CD14-positive monocyte (primary cell): ENCODE measurements at regions not wholly inside any gene's neighbourhood (a gene's known extent, or its start where the extent isn't known, plus 50 kb on each side); places are given as distances from the start of the nearest gene placed in this dataset.

Source experiments
- DNase-seq, 3 donors: peaks; one replicate each; pipeline ENCODE4 v3.0.0-alpha.2; 2011 to 2022
- H2AFZ ChIP-seq: 2 replicates; pipeline ENCODE4 v1.6.0; 2012; ENCODE audit warnings: mild to moderate bottlenecking, low read depth, low read length, inconsistent platforms; ENCODE audit not compliant: insufficient read depth, poor library complexity, severe bottlenecking
- H3K27ac ChIP-seq, 2 donors: 1 replicate in 1 of 2; 2 replicates in 1 of 2; pipeline ENCODE4 v1.5.1; 2012 to 2013; ENCODE audit warnings: low read length in 2 of 2, control low read depth in 1 of 2, inconsistent platforms in 1 of 2, low read depth in 1 of 2, mild to moderate bottlenecking in 1 of 2
- H3K27me3 ChIP-seq, 2 donors: one replicate each; pipeline versions ENCODE4 v1.6.0 to v1.6.1; 2011 to 2013; ENCODE audit warnings: low read length in 2 of 2; ENCODE audit not compliant: control insufficient read depth in 2 of 2, insufficient read depth in 2 of 2
- H3K36me3 ChIP-seq, 2 donors: replicated peaks in 1 of 2; 1 replicate in 1 of 2; 2 replicates in 1 of 2; pipeline versions ENCODE4 v1.5.1 to v1.6.1; 2012 to 2013; ENCODE audit warnings: low read length in 2 of 2, control low read depth in 1 of 2, inconsistent platforms in 1 of 2, mild to moderate bottlenecking in 1 of 2; ENCODE audit not compliant: insufficient read depth in 2 of 2, control insufficient read depth in 1 of 2
- H3K4me1 ChIP-seq, 2 donors: 1 replicate in 1 of 2; 2 replicates in 1 of 2; pipeline versions ENCODE4 v1.5.1 to v1.6.1; 2012 to 2013; ENCODE audit warnings: low read length in 2 of 2, control low read depth in 1 of 2, inconsistent platforms in 1 of 2, mild to moderate bottlenecking in 1 of 2, moderate library complexity in 1 of 2; ENCODE audit not compliant: insufficient read depth in 2 of 2, control insufficient read depth in 1 of 2
- H3K4me2 ChIP-seq: replicated peaks from 2 replicates; pipeline ENCODE3; 2012; ENCODE audit warnings: low read length, moderate library complexity, mild to moderate bottlenecking; ENCODE audit not compliant: poor library complexity, severe bottlenecking; ENCODE audit errors: extremely low read depth
- H3K4me3 ChIP-seq, 3 experiments: fragments of 200-600 bp in 1 of 3; sonication (generic) in 1 of 3; replicated peaks in 1 of 3; 1 replicate in 2 of 3; 2 replicates in 1 of 3; pipeline ENCODE4 v1.5.1; 2011 to 2013; ENCODE audit warnings: low read length in 3 of 3, mild to moderate bottlenecking in 3 of 3, control low read depth in 2 of 3, low read depth in 2 of 3, inconsistent platforms in 1 of 3, moderate library complexity in 1 of 3
- H3K79me2 ChIP-seq: 2 replicates; pipeline ENCODE4 v1.6.0; 2012; ENCODE audit warnings: mild to moderate bottlenecking, control low read depth, inconsistent platforms, low read length, moderate library complexity; ENCODE audit not compliant: insufficient read depth
- H3K9ac ChIP-seq: 2 replicates; pipeline ENCODE4 v1.6.0; 2017; ENCODE audit warnings: low read length, mild to moderate bottlenecking; ENCODE audit not compliant: insufficient read depth, poor library complexity, severe bottlenecking
- H3K9me3 ChIP-seq, 2 donors: replicated peaks in 1 of 2; 1 replicate in 1 of 2; 2 replicates in 1 of 2; pipeline versions ENCODE4 v1.5.1 to v1.6.1; 2012 to 2013; ENCODE audit warnings: low read length in 2 of 2, control low read depth in 1 of 2; ENCODE audit not compliant: control insufficient read depth in 1 of 2, insufficient read depth in 1 of 2
- H4K20me1 ChIP-seq: 2 replicates; pipeline ENCODE4 v1.6.0; 2012; ENCODE audit warnings: mild to moderate bottlenecking, low read length, control low read depth, moderate library complexity; ENCODE audit not compliant: insufficient read depth
- H3K27ac Mint-ChIP-seq, 7 donors: one replicate each; pipeline ENCODE4 v1.8.0; 2020; ENCODE audit warnings: mild to moderate bottlenecking in 7 of 7, mixed read lengths in 7 of 7, moderate library complexity in 6 of 7, inconsistent platforms in 2 of 7
- H3K27me3 Mint-ChIP-seq, 3 donors: one replicate each; pipeline ENCODE4 v1.8.0; 2021 to 2022; ENCODE audit warnings: low read depth in 3 of 3, mild to moderate bottlenecking in 3 of 3, mixed read lengths in 3 of 3, moderate library complexity in 3 of 3, inconsistent platforms in 1 of 3
- H3K36me3 Mint-ChIP-seq, 2 donors: one replicate each; pipeline ENCODE4 v1.8.0; 2020; ENCODE audit warnings: mixed read lengths in 2 of 2, inconsistent platforms in 1 of 2, mild to moderate bottlenecking in 1 of 2
- H3K4me1 Mint-ChIP-seq: one replicate; pipeline ENCODE4 v1.8.0; 2020; ENCODE audit warnings: mild to moderate bottlenecking, mixed read lengths
- H3K4me3 Mint-ChIP-seq, 2 donors: one replicate each; pipeline ENCODE4 v1.8.0; 2020; ENCODE audit warnings: mild to moderate bottlenecking in 2 of 2, mixed read lengths in 2 of 2, moderate library complexity in 1 of 2
- H3K9me3 Mint-ChIP-seq, 7 donors: one replicate each; pipeline ENCODE4 v1.8.0; 2020 to 2022; ENCODE audit warnings: mixed read lengths in 7 of 7, mild to moderate bottlenecking in 6 of 7, moderate library complexity in 6 of 7, inconsistent platforms in 2 of 7
- CTCF ChIP-seq: fragments of 200-600 bp; IDR thresholded peaks from one replicate; pipeline ENCODE4 v1.8.0; 2022; ENCODE audit warnings: antibody characterized with exemption, mild to moderate bottlenecking
- WGBS: methylation state at CpG from one replicate; pipeline ENCODE4 v1.1.5; 2013; ENCODE audit warnings: missing lambda C conversion rate; ENCODE audit not compliant: insufficient coverage; 5-methylcytosine and 5-hydroxymethylcytosine counted together
- intact Hi-C, 2 donors: fragments of 100-400 bp; cut with micrococcal nuclease; formaldehyde crosslinking; loops; one replicate each; pipeline versions ENCODE4 v1.15.0 to v1.15.1; 2023

DNA sequence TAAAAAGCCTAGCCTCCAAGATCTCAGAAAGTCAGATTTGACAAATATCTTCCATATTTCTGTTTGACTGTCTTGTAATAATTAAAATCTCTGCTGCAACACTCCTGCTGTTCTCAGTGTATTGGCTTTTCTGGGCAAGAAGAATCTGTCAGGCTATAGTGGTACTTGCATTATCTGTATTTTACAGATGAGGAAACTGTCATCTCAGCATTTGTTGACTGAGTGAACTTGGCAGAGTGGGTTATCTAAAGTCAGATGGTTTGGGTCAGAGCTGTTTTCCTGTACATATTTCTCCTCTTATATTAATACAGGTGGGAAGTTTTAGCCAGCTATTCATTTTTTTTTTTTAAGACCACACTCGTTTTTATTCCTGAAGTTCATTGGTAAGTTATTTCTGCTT lies 1378.2 kb upstream of the PCDH20 start:
- WGBS = no CpG with 5 or more reads among the region's 1 CpG
- H3K9ac ChIP-seq = no peak overlapping the region

DNA sequence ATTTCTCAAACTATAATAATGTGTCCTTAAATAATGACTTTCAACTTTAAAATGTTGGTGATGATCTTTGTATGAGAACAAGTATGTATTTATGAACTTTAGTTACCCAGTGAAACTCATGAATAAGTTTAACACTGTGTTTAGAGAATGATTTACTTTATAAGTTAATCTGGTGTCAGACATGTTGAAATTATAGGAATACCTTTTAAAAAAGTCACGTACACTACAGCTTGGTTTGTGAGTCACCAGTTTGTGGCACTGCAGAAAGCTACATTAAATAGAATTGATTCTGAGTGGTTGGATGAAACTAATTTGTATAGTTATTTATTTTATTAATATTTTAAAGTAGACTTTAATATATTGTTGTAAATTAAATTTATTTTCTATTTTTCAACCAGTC lies 1366.2 kb upstream of the PCDH20 start:
- no peaks in the 10 kb centered on the region for H3K9me3 Mint-ChIP-seq
- no peaks in the 10 kb centered on the region for H3K36me3 ChIP-seq
- no peaks in the 10 kb centered on the region for H3K27me3 Mint-ChIP-seq
- no CpG with 5 or more reads among the region's 1 CpG for WGBS
- intact Hi-C loops = no loop called here
- no peaks in the 10 kb centered on the region for H3K4me1 ChIP-seq
- no peaks in the 10 kb centered on the region for H3K27me3 ChIP-seq
- H3K9me3 ChIP-seq = peaks cover 0 to 3% of the 10 kb centered on the region in 2 donors
- H3K4me3 ChIP-seq = no peak overlapping the region
- no peak overlapping the region for H3K4me2 ChIP-seq
- no peak overlapping the region for H3K4me3 Mint-ChIP-seq
- no peak overlapping the region for H3K27ac Mint-ChIP-seq
- no peak for TF ChIP-seq CTCF
- no peaks in the 10 kb centered on the region for H3K36me3 Mint-ChIP-seq
- H2AFZ ChIP-seq = no peak overlapping the region
- H3K4me1 Mint-ChIP-seq = no peaks in the 10 kb centered on the region
- no peak overlapping the region for H3K27ac ChIP-seq
- no peaks in the 10 kb centered on the region for H3K79me2 ChIP-seq
- H4K20me1 ChIP-seq = no peaks in the 10 kb centered on the region
- H3K9ac ChIP-seq = no peak overlapping the region
- no peak for DNase-seq

More for the DNA sequence above, 1378.2 kb upstream of the PCDH20 start:
- no peak overlapping the region for H3K4me3 Mint-ChIP-seq
- H3K36me3 ChIP-seq = no peaks in the 10 kb centered on the region
- H2AFZ ChIP-seq = no peak overlapping the region
- TF ChIP-seq CTCF = no peak
- no peaks in the 10 kb centered on the region for H3K79me2 ChIP-seq
- H3K36me3 Mint-ChIP-seq = no peaks in the 10 kb centered on the region
- intact Hi-C loops = no loop called here
- peaks cover 14 to 17% of the 10 kb centered on the region in 2 donors for H3K9me3 ChIP-seq
- H3K4me1 Mint-ChIP-seq = no peaks in the 10 kb centered on the region
- DNase-seq = no peak
- H3K9me3 Mint-ChIP-seq = peaks cover 0 to 4% (median 2%) of the 10 kb centered on the region in 7 donors
- no peak overlapping the region for H3K4me2 ChIP-seq
- no peaks in the 10 kb centered on the region for H3K27me3 ChIP-seq
- no peak overlapping the region for H3K27ac Mint-ChIP-seq
- no peak overlapping the region for H3K4me3 ChIP-seq
- H4K20me1 ChIP-seq = no peaks in the 10 kb centered on the region
- no peaks in the 10 kb centered on the region for H3K4me1 ChIP-seq
- H3K27me3 Mint-ChIP-seq = no peaks in the 10 kb centered on the region
- no peak overlapping the region for H3K27ac ChIP-seq
